Activated naive CD8-positive, alpha-beta T cell treated with anti-CD3 and anti-CD28 coated beads, Interleukin-2, amount 10 ng/mL, durations not matched to agents 7 days and 5 days (primary cell): ENCODE measurements at regions not wholly inside any gene's neighbourhood (a gene's known extent, or its start where the extent isn't known, plus 50 kb on each side); places are given as distances from the start of the nearest gene placed in this dataset.
A peak's percentile ranks its signal among the peaks of the same experiment; 100 is the strongest.

Experiments
- ATAC-seq: fragments of 150-1000 bp; cut with Tn5 transposase; one replicate; pipeline ENCODE4 v1.10.0; 2021; ENCODE audit warnings: low read depth, moderate library complexity
- POLR2A ChIA-PET: fragments of 350-600 bp; sonication (Branson Sonifier 250); formaldehyde crosslinking; loops from one replicate; lab custom pipeline; 2021; ENCODE audit warnings: antibody characterized with exemption; lab: Charles Lee
- DNase-seq: peaks from one replicate; pipeline ENCODE4 v3.0.0; 2021
- H3K27ac Mint-ChIP-seq: one replicate; pipeline ENCODE4 v1.8.0; 2022; ENCODE audit warnings: mild to moderate bottlenecking, mixed read lengths
- H3K27me3 Mint-ChIP-seq: one replicate; pipeline ENCODE4 v1.8.0; 2022; ENCODE audit warnings: mild to moderate bottlenecking, moderate library complexity, mixed read lengths
- H3K36me3 Mint-ChIP-seq: one replicate; pipeline ENCODE4 v1.8.0; 2021; ENCODE audit warnings: mild to moderate bottlenecking, mixed read lengths
- H3K4me1 Mint-ChIP-seq: one replicate; pipeline ENCODE4 v1.8.0; 2021; ENCODE audit warnings: mixed read lengths
- H3K4me3 Mint-ChIP-seq: one replicate; pipeline ENCODE4 v1.8.0; 2022; ENCODE audit warnings: mild to moderate bottlenecking, moderate library complexity, mixed read lengths
- H3K9me3 Mint-ChIP-seq: one replicate; pipeline ENCODE4 v1.8.0; 2021; ENCODE audit warnings: mixed read lengths

DNA sequence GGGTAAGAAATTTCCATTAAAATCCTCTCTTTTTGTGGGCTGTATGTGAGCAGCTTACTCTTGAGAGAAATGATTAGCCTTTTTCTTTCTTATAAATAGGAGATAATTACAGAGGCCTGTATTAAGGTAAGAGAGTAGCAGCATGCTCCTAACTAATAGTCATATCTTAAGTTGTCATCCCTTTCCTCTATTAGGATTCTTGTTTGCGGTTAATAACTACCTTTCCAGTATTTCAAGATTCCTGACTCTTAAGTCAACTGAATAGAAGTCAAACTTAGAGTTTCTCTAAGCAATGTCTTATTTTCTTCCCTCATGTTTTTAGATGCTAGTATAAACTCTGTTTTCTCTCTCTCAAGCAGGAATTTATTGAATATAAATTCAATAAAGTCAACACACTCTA is 139.9 kb upstream of the GPRIN3 start:
- Mint-ChIP-seq H3K27me3 (no peaks in the 10 kb centered on the region), H3K4me1 (no peaks in the 10 kb centered on the region), H3K4me3 (no peak overlapping the region), H3K9me3 (peaks cover 16% of the 10 kb centered on the region), H3K36me3 (peaks cover 3% of the 10 kb centered on the region), H3K27ac (no peak overlapping the region)
- POLR2A ChIA-PET = no interaction called here
- DNase-seq (no peak), ATAC-seq (no peak)

DNA sequence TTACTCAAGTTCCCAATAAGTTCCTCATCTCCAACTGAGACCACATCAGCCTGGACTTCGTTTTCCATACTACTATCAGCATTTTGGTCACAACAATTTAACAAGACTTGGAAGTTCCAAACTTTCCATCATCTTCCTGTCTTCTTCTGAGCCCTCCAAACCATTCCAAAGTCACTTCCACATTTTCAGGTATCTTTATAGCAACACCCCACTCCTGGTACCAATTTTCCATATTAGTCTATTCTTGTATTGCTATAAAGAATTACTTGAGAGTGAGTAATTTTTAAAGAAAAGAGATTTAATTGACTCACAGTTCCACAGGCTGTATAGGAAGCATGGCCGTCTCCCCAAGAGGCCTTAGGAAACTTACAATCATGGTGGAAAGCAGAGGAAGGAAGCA is 138.6 kb upstream of the GPRIN3 start:
- H3K36me3 Mint-ChIP-seq = peaks cover 3% of the 10 kb centered on the region
- H3K27ac Mint-ChIP-seq = no peak overlapping the region
- POLR2A ChIA-PET = no interaction called here
- no peaks in the 10 kb centered on the region for H3K27me3 Mint-ChIP-seq
- H3K4me3 Mint-ChIP-seq = no peak overlapping the region
- H3K4me1 Mint-ChIP-seq = no peaks in the 10 kb centered on the region
- DNase-seq = no peak
- ATAC-seq = no peak
- H3K9me3 Mint-ChIP-seq = peaks cover 16% of the 10 kb centered on the region

DNA sequence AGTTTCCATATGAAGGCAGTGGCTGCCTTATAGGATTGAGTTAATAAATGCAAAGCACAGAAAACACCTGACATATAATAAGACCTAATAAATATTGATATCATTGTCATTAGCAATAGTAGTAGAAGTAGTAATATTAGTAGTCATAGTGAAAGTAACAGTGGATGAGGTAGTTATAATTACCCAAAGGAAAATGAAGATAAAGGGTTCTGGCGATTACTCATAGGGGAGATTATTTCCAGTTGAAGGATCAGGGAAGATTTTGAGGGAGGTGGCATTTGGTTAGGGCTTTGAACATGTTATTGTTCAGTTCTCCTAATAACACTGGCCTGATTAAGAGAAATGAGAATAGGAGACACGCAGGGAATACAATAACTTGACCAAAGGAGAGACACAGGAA is 131.9 kb upstream of the GPRIN3 start:
- H3K4me3 Mint-ChIP-seq = no peak overlapping the region
- ATAC-seq = no peak
- H3K27me3 Mint-ChIP-seq = no peaks in the 10 kb centered on the region
- H3K36me3 Mint-ChIP-seq = no peaks in the 10 kb centered on the region
- no peak overlapping the region for H3K27ac Mint-ChIP-seq
- POLR2A ChIA-PET = no interaction called here
- H3K4me1 Mint-ChIP-seq = peaks cover 10% of the 10 kb centered on the region
- DNase-seq = no peak
- peaks cover 2% of the 10 kb centered on the region for H3K9me3 Mint-ChIP-seq

DNA sequence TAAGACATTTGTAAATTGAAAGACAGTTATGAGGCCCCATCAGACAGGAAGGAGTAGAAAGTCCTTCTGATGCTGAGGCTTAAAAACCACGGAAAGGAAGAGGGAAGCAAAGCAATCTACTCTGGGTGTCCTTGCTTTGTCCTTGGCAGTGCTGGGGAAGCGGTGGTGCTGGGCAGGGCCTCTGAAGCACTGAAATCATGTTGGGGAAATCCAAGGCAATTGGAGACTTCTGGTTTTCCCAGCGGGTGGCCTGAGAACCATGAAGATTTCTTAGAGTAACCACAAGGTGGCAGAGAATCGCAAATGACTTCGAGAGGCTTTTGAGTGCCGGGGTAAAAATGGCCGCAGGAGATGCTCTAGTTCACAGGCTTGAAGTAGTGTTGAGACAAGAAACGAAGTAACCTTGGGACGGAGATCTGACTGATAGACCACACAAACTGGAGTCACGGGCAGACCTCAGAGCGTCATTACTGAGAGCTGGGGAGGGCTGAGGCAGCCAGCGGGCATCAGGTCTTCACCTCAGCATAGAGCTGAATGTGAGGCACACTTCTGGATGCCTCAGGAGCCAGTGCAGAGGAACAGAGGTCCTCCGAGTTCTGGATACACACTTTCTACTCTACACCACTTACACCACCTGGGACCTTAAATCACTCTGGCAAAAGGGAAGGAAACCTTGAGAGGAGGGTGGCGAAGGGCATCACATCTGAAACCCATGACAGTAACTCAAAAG is 130.7 kb upstream of the GPRIN3 start:
- Mint-ChIP-seq H3K4me3 (peak overlapping the region; percentile 59), H3K36me3 (no peaks in the 10 kb centered on the region), H3K27ac (peak overlapping the region; percentile 81)

DNA sequence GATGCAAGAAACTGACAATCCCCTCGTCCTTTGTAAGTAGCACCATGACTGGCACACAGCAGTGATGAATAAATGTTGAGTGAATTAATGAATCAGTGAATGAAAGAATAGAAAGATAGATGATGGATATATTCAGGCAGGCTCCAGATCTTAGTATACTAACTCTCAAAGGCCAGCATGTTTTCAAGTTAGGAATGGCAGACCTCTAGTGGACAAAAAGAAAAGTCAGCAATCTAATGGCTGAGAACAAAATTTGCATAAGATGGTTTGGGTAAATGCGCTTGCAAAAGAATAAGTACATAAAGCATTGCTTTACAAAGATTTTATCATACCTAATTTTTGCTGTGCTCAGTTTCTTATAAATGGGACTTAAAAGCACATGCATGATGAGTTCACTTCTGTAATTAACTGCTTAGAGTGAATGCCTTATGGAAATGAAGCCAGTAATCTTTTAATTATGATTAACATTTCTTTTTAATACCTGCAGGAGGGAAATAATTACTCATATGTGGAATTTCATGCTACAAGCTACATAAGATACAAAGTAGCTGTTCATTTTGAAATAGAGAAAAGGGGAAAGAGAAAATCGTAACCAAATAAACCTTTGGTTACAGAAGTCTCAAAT is 126.9 kb upstream of the GPRIN3 start:
- Mint-ChIP-seq H3K9me3 (peaks cover 2% of the 10 kb centered on the region), H3K36me3 (peaks cover 4% of the 10 kb centered on the region), H3K27ac (no peak overlapping the region), H3K4me3 (no peak overlapping the region), H3K27me3 (no peaks in the 10 kb centered on the region), H3K4me1 (peaks cover 17% of the 10 kb centered on the region)
- DNase-seq (no peak), ATAC-seq (peak; percentile 67)
- POLR2A ChIA-PET = no interaction called here

More for the DNA sequence above, 130.7 kb upstream of the GPRIN3 start:
- no peaks in the 10 kb centered on the region for H3K9me3 Mint-ChIP-seq
- no peaks in the 10 kb centered on the region for H3K27me3 Mint-ChIP-seq
- ATAC-seq = peak; percentile 71
- H3K4me1 Mint-ChIP-seq = peaks cover 17% of the 10 kb centered on the region
- peak; percentile 38 for DNase-seq
- POLR2A ChIA-PET = no interaction called here

- H3K27ac Mint-ChIP-seq = no peak overlapping the region
- ATAC-seq (no peak), DNase-seq (no peak)
- no peaks in the 10 kb centered on the region for H3K27me3 Mint-ChIP-seq
- H3K36me3 Mint-ChIP-seq = peaks cover 14% of the 10 kb centered on the region
- no peak overlapping the region for H3K4me3 Mint-ChIP-seq
- POLR2A ChIA-PET = no interaction called here
- peaks cover 5% of the 10 kb centered on the region for H3K9me3 Mint-ChIP-seq
- H3K4me1 Mint-ChIP-seq = no peaks in the 10 kb centered on the region
Measured at GRCh38 chr4:89427782-89428181, 120.2 kb upstream of the GPRIN3 start.

GRCh38 chr4:89425023-89425422 is 117.4 kb upstream of the GPRIN3 start:
- no peak for DNase-seq

GRCh38 chr4:89422441-89422990 is 114.9 kb upstream of the GPRIN3 start:
- peaks cover 3% of the 10 kb centered on the region for H3K9me3 Mint-ChIP-seq
- no peaks in the 10 kb centered on the region for H3K4me1 Mint-ChIP-seq
- POLR2A ChIA-PET = no interaction called here
- ATAC-seq (no peak), DNase-seq (no peak)
- H3K27ac Mint-ChIP-seq = no peak overlapping the region
- H3K36me3 Mint-ChIP-seq = peaks cover 9% of the 10 kb centered on the region
- H3K4me3 Mint-ChIP-seq = no peak overlapping the region
- H3K27me3 Mint-ChIP-seq = no peaks in the 10 kb centered on the region

More at GRCh38 chr4:89425023-89425422, 117.4 kb upstream of the GPRIN3 start:
- no peak overlapping the region for H3K27ac Mint-ChIP-seq
- no peaks in the 10 kb centered on the region for H3K4me1 Mint-ChIP-seq
- ATAC-seq = no peak
- H3K9me3 Mint-ChIP-seq = peaks cover 5% of the 10 kb centered on the region
- POLR2A ChIA-PET = no interaction called here
- H3K36me3 Mint-ChIP-seq = peaks cover 14% of the 10 kb centered on the region
- H3K4me3 Mint-ChIP-seq = no peak overlapping the region
- no peaks in the 10 kb centered on the region for H3K27me3 Mint-ChIP-seq

- no peak for ATAC-seq
- POLR2A ChIA-PET = no interaction called here
- Mint-ChIP-seq H3K4me3 (no peak overlapping the region), H3K27ac (no peak overlapping the region), H3K9me3 (no peaks in the 10 kb centered on the region), H3K36me3 (no peaks in the 10 kb centered on the region), H3K27me3 (no peaks in the 10 kb centered on the region), H3K4me1 (no peaks in the 10 kb centered on the region)
- DNase-seq = no peak
Measured at GRCh38 chr4:89420507-89420906, 112.9 kb upstream of the GPRIN3 start.

DNA sequence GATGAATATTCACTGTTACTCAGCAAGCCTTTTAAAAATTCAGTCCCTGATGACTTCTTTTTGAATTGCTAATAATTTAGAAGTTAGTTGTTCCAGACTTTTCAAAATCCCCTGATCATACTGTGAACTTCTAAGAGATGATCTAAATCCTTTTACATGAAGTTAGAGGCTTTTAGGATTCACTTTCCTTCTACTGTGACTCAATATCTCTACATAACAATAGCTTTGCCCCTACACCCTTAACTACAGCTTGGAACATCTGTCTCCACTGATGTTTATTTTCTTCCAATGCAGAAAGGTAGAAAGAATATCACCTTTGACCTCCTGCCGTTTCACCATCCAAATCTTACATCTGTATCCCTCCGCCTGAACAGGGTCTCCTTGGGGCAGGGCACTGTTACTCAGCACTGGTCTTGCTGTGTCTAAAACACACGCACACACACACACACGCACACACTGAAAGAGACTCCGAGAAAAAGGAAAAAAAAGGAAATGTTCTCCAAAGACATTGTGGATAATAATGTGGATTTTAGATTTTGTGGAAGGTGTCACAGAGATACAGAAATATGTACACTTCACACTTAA is 111.6 kb upstream of the GPRIN3 start:
- H3K9me3 Mint-ChIP-seq = no peaks in the 10 kb centered on the region
- no peak for ATAC-seq

GRCh38 chr4:89416960-89417359 is 109.4 kb upstream of the GPRIN3 start:
- H3K9me3 Mint-ChIP-seq = no peaks in the 10 kb centered on the region
- POLR2A ChIA-PET = no interaction called here
- H3K4me1 Mint-ChIP-seq = no peaks in the 10 kb centered on the region
- no peaks in the 10 kb centered on the region for H3K27me3 Mint-ChIP-seq
- H3K27ac Mint-ChIP-seq = no peak overlapping the region
- no peaks in the 10 kb centered on the region for H3K36me3 Mint-ChIP-seq
- no peak overlapping the region for H3K4me3 Mint-ChIP-seq
- ATAC-seq (no peak), DNase-seq (no peak)

More for the DNA sequence above, 111.6 kb upstream of the GPRIN3 start:
- Mint-ChIP-seq H3K27me3 (no peaks in the 10 kb centered on the region), H3K4me1 (no peaks in the 10 kb centered on the region), H3K27ac (no peak overlapping the region), H3K4me3 (no peak overlapping the region), H3K36me3 (no peaks in the 10 kb centered on the region)
- DNase-seq = no peak
- POLR2A ChIA-PET = no interaction called here

- no peak overlapping the region for H3K4me3 Mint-ChIP-seq
- H3K4me1 Mint-ChIP-seq = no peaks in the 10 kb centered on the region
- no peaks in the 10 kb centered on the region for H3K27me3 Mint-ChIP-seq
- POLR2A ChIA-PET = no interaction called here
- DNase-seq (no peak), ATAC-seq (no peak)
- H3K27ac Mint-ChIP-seq = no peak overlapping the region
- H3K9me3 Mint-ChIP-seq = peaks cover under 1% of the 10 kb centered on the region
- peaks cover 2% of the 10 kb centered on the region for H3K36me3 Mint-ChIP-seq
Measured at GRCh38 chr4:89413518-89413917, 105.9 kb upstream of the GPRIN3 start.

GRCh38 chr4:89411539-89412309 is 104.1 kb upstream of the GPRIN3 start:
- peaks cover 3% of the 10 kb centered on the region for H3K36me3 Mint-ChIP-seq
- POLR2A ChIA-PET = no interaction called here

More at GRCh38 chr4:89411539-89412309, 104.1 kb upstream of the GPRIN3 start:
- peaks cover 3% of the 10 kb centered on the region for H3K9me3 Mint-ChIP-seq
- H3K27me3 Mint-ChIP-seq = no peaks in the 10 kb centered on the region
- DNase-seq = no peak
- H3K4me1 Mint-ChIP-seq = no peaks in the 10 kb centered on the region
- H3K4me3 Mint-ChIP-seq = no peak overlapping the region
- no peak for ATAC-seq
- no peak overlapping the region for H3K27ac Mint-ChIP-seq
